EL (cell line): ENCODE measurements at regions not wholly inside any gene's neighbourhood (a gene's known extent, or its start where the extent isn't known, plus 50 kb on each side); places are given as distances from the start of the nearest gene placed in this dataset.
"Not testable (repeated sequence)": the region's sequence is repeated elsewhere in the genome, so short reads cannot be mapped to it uniquely, and the experiment has no call there.

Experiments
- DNase-seq: peaks from one replicate; pipeline ENCODE4 v3.0.0-alpha.2; 2016

DNA sequence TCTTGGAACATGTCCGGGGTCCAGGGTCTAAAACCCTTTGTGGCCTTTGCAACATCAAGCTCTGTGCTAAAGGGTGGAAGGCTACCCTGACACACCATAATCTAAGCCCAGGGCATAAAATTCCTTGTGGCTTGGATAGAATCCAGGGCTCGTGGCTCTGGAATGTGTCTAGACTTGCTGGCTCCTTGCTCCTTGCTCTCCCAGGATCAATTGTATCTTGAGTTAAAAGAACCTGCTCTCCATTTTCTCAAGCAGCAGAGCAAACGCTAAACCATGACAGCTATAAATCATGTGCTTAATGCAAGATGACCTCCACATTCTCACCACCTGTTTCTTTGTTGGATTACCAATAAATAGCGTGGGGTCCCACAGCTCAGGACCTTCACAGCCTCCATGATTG lies 1140.9 kb upstream of the TMPRSS15 start:
- DNase-seq, result not testable (repeated sequence)

DNA sequence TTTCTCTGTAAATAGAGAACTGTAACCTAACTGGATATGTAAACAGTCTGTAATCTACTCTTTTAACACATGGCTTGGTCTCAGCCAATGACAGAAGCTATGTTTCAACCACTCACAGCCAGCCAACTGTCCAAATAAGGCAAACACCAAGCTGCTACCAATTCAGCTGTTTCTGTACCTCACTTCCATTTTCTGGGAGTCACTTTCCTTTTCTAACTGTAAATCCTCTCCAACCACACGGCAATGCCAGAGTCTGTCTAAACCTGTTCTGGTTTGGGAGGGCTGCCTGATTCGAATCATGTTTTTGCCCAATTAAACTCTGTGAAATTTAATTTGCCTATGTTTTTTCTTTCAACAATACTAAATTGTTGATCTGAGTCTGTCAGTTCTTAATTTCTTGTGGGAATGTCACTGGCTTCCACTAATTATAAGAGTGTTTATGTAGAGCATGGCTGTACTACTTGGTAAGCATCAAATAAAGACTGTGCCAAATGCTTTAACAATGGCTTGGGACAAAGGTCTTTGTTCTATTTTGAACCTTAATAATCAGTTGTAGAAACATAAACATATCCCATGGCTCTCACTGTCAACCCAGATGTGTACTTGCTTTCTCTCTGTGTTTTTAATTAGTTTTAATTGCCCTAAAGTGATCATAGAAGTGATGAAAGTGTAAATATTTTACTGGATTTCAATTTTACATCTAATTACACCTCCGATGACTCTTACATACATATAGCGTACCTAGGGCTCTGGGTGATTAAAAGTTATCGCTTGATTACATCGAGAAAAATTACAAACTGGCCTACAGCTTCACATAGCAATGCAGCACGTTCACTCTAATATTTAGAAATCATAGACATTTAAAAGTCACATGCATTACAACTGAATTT lies 1144.6 kb upstream of the TMPRSS15 start:
- no peak for DNase-seq

DNA sequence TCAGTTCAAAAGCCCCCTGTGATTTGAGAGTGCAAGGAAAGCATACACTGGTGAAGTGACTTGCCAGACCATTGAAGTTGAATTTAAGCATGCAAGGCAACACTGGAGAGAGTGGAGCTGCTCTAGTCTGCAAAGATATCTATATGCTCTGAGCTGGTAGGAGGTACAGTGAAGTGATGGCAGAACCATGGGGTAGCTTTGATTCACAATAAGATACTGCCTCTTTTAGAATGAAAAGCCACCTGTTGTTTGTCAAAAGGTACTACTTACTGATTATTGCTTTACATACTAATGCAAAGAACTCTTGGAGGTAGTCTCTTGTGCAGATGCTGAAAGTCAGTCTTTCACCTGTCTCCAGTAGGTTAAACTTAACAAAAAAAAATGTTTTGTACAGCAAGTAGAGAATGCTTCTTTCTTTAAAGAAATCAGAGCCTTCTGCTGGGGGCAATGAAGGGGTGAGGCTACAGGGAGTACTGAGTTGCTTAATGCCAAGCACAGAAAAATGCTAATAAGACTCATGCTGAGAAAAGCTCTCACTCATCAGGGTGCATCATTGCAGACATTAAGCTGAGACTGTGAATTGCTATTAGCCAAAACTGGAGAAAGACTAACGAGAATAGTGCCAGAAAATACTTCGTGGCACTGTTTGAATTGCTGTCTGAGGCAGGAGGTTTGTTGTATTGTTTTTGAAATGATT lies 1150.5 kb upstream of the TMPRSS15 start:
- DNase-seq, result no peak

DNA sequence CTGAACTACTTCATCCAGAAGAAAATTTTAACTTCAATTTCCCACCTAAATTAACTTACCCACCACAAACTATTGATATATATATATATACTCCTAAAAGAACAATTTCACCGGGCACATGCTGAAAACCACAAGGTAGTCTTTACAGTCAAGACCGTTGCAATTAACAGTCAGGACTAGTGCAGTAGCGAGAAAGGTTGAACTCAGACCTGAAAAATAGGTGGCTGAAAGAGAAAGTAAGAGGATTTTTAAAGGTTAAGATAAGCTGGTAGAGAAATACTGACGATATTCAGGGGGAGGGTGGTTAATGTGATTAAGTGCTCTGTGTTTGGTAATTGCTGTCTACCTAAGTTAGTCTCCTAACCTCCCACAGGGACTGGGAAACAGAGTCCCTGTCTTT lies 1153.5 kb upstream of the TMPRSS15 start:
- no peak for DNase-seq

DNA sequence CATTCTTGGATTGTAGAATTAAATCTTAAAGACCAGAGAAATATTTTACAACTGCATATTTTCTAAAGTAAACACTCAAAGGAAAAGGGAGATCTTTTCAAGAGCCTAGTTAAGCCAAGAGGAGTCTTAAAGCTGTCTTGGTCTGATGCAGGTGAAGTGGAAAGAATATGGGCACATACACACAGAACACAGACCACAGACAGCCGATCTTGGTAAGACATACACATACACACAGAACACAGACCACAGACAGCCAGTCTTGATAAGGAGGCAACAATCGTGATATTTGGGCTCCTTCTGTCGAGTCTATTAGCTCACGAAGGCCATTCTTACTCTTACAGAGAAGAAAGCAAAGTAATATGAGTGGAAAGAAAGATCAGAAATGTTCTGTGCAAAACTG lies 1153.9 kb upstream of the TMPRSS15 start:
- no peak for DNase-seq

DNA sequence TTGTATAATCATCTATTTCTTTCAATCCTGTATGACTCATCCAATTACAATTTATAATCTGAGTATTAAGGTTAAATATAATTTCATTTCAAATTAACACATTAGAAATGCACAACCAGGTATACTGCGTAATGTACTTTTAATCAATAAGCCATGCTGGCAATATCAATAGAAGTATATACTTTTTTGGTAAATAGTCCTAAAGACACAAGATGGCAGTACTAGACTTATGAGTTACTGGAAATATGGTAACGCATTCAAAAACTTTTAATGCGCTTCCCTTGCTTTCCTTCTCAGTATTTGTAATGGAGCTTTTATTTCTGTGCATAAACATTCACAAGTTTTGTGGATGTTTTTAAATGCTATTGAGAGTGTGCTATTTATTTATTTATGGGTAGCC lies 1162.0 kb upstream of the TMPRSS15 start:
- DNase-seq, result no peak

DNA sequence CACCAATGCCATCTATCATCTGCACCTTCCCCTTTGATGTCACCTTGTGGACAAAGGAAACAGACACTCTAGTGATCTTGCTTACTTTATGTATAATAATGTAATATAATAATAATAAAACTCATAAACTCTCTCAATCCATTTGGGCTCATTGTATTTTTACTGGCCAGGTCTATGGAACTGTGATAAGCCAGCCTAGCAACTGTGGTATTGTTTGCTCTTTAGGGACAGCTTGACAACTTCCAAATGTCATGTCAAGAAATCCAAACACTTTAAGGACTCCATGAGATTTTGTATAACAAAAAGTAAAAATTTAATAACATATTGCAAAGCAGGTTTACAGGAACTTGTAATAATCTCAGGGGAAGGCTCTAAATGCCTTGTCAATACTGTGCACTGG lies 1163.4 kb upstream of the TMPRSS15 start:
- no peak for DNase-seq

DNA sequence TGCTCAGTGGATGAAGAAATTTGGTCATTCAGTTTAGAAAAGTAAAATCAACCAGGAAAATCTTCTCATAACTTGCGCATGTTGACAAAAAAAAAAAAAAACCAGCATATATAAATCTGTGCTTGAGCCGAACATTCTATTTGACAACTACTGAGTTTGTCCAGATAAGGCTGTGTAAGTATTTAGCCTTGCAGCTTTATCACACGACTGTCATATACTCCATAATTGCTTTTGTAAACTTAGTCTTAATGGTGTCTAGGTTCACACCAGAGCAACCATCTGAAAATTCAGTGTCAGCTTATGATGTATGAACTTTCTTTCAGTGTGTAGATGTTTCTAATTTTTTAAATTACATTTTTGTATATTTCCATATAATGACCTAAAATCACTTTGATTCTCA lies 1173.8 kb upstream of the TMPRSS15 start:
- DNase-seq, result no peak

DNA sequence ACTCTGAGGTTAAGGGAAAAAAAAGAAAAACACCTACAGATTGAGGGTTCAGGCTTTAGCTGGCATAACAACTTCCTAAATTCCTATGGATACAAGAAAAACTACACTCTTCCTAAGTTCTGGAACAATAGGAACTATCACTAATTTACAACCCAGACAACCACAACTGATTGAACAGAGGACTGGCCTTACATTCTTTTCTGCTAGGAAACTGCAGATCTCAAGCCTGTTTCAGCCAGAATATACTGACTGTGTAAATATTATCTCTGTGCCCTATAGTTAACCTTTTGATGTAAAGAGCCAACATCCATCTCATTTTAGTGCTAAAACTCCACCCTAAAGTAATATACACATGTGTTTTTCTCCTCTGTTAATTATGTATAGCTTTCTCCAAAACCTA lies 1186.5 kb upstream of the TMPRSS15 start:
- no peak for DNase-seq

DNA sequence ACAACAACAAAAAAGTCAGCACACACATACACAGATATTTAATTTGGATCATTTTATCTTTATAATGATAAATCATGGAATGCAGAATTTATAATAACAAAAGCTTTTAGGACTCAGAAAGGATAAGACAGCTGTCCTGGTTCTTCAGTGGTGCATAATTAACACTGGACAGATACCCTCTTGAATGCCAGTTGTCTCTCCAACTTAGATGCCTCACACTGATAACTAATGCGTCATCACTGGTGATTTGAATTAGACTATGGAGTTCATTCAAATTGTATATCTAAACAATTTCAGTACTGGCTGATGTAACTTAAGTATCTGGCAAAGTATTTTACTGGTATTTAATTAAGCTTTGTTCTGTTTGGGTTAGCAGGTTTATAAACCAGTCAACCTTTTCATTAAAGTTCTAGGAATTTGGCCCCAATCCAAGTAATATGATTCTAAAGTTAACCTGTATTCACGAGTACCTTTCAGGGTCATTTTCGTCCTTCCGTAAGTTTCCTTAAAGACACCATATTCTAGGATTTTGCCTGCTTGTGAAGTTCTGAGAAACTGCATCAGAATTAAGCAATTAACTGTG lies 1199.5 kb upstream of the TMPRSS15 start:
- DNase-seq, result no peak

DNA sequence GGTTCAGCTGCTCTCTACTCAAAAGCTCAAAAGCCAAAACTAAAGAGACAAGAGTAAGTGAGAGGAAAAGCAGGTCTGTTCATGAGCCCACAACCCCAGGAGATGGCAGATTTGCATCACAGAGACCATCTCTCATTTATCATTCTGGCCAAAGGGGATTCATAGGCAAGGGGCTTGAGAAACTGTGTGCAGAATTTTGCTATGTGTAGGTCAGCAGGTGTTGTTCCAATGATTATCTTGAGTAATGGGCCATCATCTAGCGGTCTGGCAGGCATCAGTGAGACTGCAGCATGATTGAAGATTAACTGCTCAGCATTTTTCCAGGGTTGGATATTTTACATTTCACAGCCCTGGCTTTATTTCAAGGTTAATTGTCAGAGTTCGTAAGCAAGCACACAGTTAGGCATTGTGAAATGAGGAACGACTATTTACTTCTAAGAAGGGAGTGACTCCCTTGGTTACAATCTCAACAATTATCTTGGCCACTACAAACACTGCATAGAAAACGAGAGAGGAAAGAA lies 1204.6 kb upstream of the TMPRSS15 start:
- DNase-seq, result no peak

DNA sequence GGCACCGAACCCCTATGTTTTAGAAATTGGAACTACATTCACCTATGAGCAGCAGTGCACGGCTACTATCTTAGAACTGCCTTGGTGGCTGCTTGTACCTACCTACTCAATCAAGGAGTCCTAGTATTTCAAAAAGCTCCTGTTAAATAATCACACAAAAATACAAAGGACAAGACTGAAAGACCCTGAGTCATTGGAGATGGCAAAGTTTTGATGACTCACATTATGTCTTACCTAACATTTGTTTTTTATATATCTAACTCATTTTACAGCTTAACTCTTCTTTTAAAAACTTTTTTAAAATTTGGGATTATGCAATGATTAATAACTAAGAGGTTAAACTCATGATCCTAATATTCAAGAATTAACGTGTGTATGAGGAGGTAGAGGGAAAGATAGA lies 1206.0 kb upstream of the TMPRSS15 start:
- DNase-seq, result no peak

DNA sequence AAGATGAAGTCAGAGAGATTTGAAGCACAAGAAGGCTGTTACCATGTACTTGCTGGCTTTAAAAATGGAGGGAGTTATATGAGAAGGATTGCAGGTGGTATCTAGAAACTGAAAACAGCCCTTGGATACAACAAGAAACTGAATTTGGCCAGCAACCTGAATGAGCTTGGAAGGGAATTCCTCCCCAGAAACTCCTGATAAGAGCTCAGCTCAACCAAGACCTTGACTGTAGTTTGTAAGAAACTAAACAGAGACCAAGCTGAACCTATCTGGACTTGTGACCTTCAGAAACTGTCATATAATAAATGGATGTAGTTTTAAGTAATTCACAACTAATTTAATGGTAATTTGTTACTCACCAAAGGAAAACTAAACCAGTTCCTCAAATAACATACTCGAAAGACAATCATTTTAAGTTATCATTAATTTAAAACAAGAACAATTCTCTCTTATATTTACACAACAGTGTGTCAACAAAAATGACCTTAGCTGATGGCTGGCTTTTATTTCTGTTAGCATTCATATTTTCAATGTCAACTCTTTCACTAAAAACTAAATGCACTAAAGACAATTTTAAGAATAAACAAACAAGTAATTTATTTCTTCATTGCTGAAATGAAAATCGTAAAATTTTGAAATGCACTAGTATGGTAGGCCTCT lies 1218.4 kb upstream of the TMPRSS15 start:
- no peak for DNase-seq

DNA sequence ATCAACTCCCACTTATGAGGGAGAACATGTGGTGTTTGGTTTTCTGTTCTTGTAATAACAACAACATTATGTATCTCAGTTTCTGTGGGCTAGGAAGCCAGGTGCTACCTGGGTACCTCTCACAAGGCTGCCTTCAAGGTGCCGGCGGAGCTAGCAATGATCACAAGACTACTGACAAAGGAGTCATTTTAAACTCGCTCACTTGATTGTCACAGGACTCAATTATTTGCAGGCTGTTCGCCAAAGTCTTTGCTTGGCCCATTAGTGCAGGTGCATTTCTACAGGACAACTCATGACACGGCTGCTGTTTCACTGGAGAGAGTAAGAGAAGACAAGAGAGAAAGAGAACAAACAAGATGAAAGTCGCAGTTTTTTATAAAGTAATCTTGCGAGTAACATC lies 1237.4 kb upstream of the TMPRSS15 start:
- DNase-seq, result no peak

DNA sequence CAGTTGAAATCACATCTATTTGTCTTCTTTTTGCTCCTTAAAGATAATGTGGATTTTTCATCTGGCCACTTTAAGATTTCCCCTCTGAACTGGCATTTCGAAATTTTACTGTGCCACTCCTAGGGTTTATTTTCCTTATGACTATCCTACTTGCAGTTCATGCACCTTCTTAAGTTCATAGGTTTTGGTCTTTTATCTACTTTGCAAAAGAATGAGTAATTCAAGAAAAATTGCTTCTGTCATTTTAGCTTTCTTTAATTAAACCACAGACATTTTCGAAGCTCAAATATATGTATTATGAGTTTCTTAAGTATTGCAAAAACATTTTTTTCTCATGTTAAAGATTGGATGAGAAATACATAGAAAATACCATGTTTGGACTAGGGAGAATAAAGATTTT lies 1244.8 kb upstream of the TMPRSS15 start:
- DNase-seq, result no peak

DNA sequence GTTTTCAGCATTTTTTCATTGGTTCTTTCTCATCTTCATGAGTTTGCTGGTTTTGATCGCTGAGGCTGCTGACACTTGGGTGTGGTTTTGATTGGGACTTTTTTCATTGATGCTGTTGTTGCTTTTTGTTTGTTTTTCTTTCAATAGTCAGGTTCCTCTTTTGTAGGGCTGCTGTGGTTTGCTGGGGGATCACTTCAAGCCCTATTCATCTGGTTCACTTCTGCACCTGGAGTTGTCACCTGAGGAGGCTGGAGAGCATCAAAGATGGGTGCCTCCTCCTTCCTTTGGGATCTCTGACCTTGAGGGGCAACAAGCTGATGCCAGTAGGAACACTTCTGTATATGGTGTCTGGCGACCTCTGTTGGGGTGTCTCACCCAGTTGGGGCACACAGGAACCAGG lies 1279.9 kb upstream of the TMPRSS15 start:
- DNase-seq, result no peak

DNA sequence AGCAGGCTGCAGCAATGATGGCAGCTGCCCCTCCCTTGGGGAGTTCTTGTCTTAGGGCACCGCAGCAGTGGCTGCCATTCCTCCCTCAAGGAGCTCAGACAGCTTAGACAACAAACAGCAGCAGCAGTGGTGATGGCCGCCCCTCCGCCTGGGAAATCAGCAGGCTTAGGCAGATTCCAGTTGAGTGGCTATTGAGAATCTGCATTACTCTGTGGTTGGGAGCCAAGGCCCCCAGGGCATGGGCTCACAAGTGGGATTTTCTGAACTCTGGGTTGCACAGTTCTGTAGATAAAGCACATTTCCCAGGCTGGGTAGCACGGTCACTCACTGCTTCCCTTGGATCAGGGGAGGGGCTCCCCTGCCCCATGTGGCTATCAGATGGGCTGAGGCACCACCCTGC lies 1280.7 kb upstream of the TMPRSS15 start:
- DNase-seq, result no peak

DNA sequence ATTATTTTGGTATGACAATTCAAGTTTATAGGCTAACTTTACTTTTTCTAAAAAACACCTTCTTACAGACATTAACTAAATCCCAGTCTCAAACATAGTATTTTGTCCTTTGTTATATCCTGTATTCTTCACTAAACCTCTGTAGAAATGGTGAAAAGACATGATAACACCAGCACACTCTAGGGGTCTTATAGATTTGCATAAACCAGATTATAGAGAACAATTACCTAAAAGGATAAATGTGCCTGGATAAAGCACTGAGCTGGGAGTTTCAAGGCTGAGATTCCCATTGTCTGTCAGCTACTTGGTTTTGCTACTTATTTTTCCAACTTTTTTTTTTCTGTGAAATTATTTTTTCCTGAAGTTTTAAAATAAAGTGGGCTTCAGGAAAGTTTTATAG lies 1288.6 kb upstream of the TMPRSS15 start:
- DNase-seq, result no peak

DNA sequence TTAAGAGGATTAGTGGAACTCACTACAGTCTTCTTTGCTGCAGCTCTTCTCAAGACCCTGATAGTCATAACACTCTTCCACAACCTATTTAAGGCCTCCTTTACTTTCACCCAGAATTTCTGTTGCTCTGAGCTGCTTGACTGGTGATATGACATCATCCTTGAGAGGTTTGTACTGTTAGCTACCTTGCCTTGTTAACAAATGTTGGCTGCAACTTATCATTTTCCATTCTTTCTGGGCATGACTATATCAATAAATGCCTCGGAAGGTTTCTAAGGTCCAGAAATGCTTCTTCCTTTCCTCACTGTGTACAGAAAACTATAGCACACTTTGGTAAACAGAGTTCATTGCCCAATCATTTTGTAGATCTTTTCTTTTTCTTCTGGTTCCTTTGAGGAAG lies 1292.2 kb upstream of the TMPRSS15 start:
- DNase-seq, result no peak

DNA sequence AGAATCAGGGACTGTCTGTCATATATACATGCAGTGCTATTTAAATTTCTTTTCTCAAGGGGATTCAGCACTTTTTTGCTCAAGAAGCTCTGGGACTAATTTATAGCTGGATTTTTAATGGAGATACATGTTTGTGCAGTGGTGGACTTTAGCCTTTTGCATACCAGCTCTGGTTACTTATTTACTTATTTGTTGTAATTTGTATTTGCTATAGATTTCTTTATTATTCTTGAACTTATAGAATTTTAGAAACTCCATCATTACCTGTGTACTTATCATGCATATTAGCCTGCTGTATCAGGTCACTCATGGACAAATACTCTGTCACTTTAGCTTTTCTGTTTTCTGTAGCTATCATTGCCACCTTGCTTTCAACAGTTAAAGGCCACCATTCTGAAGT lies 1296.9 kb upstream of the TMPRSS15 start:
- DNase-seq, result no peak

DNA sequence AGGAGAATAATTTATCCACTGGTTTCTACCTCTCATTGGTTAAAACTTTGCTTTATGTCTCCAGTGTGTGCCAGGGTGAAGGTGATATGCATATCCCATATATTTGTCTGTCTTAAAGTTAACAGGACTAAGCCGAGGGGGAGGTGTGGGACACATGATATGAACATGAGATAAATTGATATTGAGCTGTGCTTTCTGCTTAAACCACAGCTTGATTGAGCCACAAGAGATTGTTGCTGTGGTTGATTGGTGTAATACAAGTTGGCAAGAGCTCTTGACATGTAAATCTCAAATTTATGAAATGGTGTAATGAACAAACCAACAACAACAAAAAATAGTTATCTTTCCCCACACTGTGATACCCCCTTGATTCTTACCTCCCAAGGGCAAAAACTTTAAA lies 1295.5 kb upstream of the NCAM2 start:
- DNase-seq, result no peak

DNA sequence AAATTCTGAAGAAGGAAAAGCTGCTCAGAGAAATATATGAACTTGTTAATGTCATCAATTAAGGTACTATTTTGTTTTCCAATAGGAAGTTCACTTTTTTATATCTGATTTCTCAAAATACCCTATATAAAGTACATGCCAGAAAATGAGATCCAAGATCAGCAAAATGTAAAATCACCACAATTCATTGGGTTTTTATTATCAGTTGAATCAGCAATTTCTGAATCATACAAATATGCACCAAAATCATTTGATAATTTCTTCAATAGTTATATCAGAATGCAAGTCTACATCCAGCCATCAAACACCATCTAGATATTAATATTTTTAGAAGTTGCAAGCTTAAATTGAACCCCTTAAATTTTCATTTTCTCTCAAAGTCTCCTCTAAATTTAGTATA lies 1293.4 kb upstream of the NCAM2 start:
- DNase-seq, result no peak

DNA sequence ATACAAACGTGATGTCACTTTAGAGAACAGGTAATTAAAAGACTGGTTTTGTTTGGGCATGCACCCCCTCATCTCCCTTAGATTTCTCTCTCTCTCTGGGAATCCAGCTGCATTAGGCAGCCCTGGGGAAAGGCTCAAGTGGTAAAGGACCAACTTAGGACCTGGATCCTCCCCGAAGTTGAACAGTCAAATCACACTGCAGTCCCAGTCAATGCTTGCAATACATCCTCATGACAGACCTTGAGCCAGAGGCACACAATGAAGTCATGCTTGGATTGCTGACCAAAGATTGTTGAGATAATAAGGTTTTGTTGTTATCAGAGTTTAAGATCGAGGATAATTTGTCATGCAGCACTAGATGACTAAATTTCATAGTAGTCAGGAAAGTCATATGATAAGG lies 1285.8 kb upstream of the NCAM2 start:
- DNase-seq, result no peak
